HG02970 (cell line): ENCODE measurements at regions not wholly inside any gene's neighbourhood (a gene's known extent, or its start where the extent isn't known, plus 50 kb on each side); places are given as distances from the start of the nearest gene placed in this dataset.

ENCODE experiments used
- ATAC-seq: cut with Tn5 transposase; IDR thresholded peaks from one replicate; pipeline ENCODE4 v1.9.1; 2021; ENCODE audit warnings: mild to moderate bottlenecking, moderate library complexity, moderate number of reproducible peaks; ENCODE audit not compliant: unreplicated experiment, low FRiP score

DNA sequence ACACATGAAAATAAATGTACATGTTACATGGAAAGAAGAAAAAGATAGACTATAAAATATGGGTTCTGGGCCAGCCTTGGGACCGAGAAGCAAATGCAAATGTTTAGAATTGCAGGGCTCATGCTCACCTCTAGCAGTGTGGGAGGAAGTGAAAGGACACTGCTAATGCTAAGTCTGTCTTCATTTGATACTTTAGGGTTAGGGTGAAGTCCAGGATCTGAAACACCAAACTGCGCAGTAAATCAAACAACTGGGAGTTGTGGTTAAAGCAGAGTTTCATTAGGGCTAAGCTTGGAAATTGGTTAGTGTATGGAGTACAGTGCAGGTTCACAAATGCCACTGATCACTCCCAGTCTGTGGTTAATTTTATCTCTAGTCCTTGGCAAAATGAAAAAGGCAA lies 73.2 kb upstream of the PDK4 start:
- no peak for ATAC-seq

DNA sequence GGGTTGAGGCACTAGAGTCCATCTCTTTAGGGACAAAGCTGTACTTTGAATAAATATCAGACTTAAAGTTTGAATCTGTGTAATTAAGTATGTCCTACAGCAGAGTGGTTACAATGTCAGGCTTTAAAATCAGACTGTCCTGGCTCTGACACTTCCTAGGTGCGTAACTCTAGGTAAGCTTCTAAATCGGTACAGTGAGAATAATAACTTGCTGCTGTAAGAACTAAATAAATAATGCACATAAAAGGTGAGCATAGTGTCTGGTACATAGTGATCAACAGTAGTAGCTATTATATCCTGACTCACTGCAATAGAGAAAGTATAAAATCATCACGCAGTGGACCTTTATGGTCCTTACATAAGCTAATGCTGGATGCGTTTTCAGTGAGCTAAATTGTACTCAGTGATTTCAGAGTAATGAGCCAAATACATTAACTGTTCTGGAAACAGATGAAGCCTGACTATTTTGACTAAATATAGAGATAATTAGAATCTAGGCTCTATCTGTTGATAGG lies 72.2 kb upstream of the PDK4 start:
- ATAC-seq = no peak

DNA sequence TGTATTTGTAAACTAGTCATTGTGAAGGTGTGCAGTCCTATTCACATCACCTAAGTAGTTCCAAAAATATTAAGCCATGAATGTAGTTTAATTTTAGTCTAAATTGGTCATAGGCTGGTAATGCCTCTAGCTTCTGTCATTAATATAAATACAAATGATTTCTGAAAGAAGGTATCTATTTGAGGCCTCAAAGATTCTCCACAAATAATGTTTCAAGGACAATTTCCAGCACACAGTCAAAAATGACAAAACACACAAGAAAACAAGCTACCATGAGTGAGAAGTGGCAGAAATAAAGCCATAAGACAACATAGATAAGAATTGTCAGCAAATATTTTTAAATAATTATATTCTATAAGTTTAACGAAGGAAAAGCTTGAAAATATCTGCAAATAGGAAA lies 66.7 kb upstream of the PDK4 start:
- no peak for ATAC-seq

DNA sequence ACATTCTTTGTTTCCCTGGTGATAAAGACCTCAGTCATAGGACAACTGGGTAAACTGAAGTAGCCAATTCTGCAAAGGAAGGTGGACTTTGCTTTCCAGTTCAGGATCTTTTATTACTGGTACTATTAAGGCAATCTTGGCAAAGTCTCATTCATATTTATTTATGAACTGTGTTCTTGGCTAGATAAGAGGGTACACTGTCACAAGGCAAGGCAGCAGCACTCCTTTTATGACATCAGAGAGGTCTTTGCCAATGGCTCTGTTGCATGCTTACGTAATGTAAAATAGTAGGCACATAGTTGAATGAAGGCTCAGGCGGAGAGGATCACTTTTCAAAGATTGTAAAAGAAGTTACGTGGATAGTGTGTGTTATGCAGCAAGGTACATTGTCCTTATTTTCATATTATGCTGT lies 63.7 kb upstream of the PDK4 start:
- ATAC-seq = no peak

GRCh38 chr7:95658676-95659075 lies 62.4 kb upstream of the PDK4 start:
- ATAC-seq = no peak

DNA sequence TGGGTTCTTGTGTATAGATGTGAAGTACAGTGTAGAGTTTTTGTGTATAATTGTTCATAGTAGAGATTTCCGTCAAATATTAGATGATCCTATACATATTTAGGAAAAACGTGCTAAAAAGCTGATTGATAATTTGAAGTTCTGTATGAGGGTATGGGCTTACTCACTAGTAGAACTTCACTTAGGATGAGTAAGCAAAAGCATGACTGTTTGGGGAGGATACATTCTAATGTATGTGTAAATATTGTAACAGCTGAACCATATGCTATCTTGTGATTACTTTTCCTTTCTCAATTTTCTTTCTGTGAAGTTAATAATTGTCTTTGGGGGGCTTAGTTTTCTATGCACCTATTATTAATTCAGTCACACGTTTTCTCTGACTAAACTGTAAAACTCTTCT lies 53.2 kb upstream of the PDK4 start:
- no peak for ATAC-seq

DNA sequence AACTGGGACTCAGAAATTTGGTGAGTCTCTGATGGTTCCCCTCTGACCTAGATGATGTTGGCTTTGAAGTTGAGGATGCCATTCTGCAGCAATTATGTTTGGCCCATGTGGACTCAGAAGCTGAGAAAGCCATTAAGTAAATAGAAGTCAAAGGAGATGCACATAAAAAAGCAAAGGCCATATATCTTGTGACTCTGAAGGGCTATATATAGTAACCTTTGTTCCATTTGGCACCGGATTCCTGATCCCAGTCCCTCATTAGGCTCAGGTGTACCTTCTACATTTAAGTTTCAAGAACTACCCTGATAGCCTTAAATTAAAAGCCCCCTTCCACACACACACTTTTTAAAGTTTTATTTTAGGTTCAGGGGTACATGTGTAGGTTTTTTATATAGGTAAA lies 50.0 kb upstream of the PDK4 start:
- ATAC-seq = no peak
